ENCODE measurements at regions not wholly inside any gene's neighbourhood (a gene's known extent, or its start where the extent isn't known, plus 50 kb on each side); places are given as distances from the start of the nearest gene placed in this dataset.

GRCh38 chr11:42498971-42499370 is 812.8 kb upstream of the API5 start:
- H3K4me3 ChIP-seq (replicated peaks in 1 of 3; ENCODE audit: insufficient read depth in 1 of 3, low read depth in 1 of 3, low read length in 3 of 3): no peak overlapping the region
- no peak overlapping the region for H2AFZ ChIP-seq (ENCODE audit: low read depth, low read length)
- H3K27me3 ChIP-seq (ENCODE audit: control insufficient read depth in 2 of 2, insufficient read depth in 2 of 2, low read length in 2 of 2): no peaks in the 10 kb centered on the region
- H3K9ac ChIP-seq (replicated peaks; ENCODE audit: extremely low read depth, insufficient read depth, low read length): no peak overlapping the region
- no TSS peak for BruUV-seq (replicated peaks)
- TF ChIP-seq JUN (IDR thresholded peaks at IDR 0.05; ENCODE audit: borderline replicate concordance, insufficient read depth, insufficient read length, low read depth) (peak; percentile 6), GATA2 (IDR thresholded peaks at IDR 0.05; ENCODE audit: insufficient read depth, insufficient read length, low read depth, low read length) (peak; percentile 81), CTCF (IDR thresholded peaks at IDR 0.05; ENCODE audit: extremely low read depth in 1 of 2, insufficient read depth in 1 of 2, low read depth in 1 of 2, low read length in 2 of 2) (no peak), POLR2AphosphoS5 (IDR thresholded peaks at IDR 0.05; ENCODE audit: insufficient read depth, low read depth, low read length) (peak; percentile 33), EZH2 (IDR thresholded peaks at IDR 0.05; ENCODE audit: borderline replicate concordance, low read depth, low read length, severe bottlenecking) (no peak)
- no peaks in the 10 kb centered on the region for H3K9me1 ChIP-seq (replicated peaks; ENCODE audit: control insufficient read depth, extremely low read depth, insufficient read depth, low read length)
- CTCF ChIA-PET: no interaction called here
- dilution Hi-C loops (cut with MboI; ENCODE audit: extremely low pct_ligation_motif_present, low sequenced_read_pairs) (no loop called here), intact Hi-C loops (cut with micrococcal nuclease) (loop anchor here (5.0 kb wide), 1 partner anchor 187 kb away; no protein-coding TSS in a partner anchor)
- DNase-seq (ENCODE audit: low read depth, low spot score) (peak; percentile 53), FAIRE-seq (no peak)
- peak overlapping the region; percentile 17 for H3K4me2 ChIP-seq (ENCODE audit: insufficient read depth, low read length)
- no peaks in the 10 kb centered on the region for H3K9me3 ChIP-seq (replicated peaks; ENCODE audit: control insufficient read depth, insufficient read depth, low read length)
- no peaks in the 10 kb centered on the region for H3K79me2 ChIP-seq (ENCODE audit: control insufficient read depth, insufficient read depth, low read length)
- H3K36me3 ChIP-seq (ENCODE audit: control insufficient read depth in 2 of 2, extremely low read depth in 1 of 2, insufficient read depth in 2 of 2, low read length in 2 of 2): no peaks in the 10 kb centered on the region
- H3K27ac ChIP-seq (ENCODE audit: insufficient read depth, low read depth, low read length): no peak overlapping the region
- peaks cover 18% of the 10 kb centered on the region for H3K4me1 ChIP-seq (ENCODE audit: control insufficient read depth, extremely low read depth, insufficient read depth, low read length)
- no peaks in the 10 kb centered on the region for H4K20me1 ChIP-seq (replicated peaks; ENCODE audit: control insufficient read depth, extremely low read depth, insufficient read depth, low read length)
- POLR2A ChIA-PET: no interaction called here

GRCh38 chr11:42502151-42502550 is 809.6 kb upstream of the API5 start:
- no peak for FAIRE-seq
- Histone ChIP-seq H3K4me1 (ENCODE audit: control insufficient read depth, extremely low read depth, insufficient read depth, low read length) (peaks cover 15% of the 10 kb centered on the region), H2AFZ (ENCODE audit: low read depth, low read length) (no peak overlapping the region), H3K27ac (ENCODE audit: insufficient read depth, low read depth, low read length) (no peak overlapping the region), H3K4me2 (ENCODE audit: insufficient read depth, low read length) (no peak overlapping the region), H3K4me3 (replicated peaks in 1 of 3; ENCODE audit: insufficient read depth in 1 of 3, low read depth in 1 of 3, low read length in 3 of 3) (no peak overlapping the region), H4K20me1 (replicated peaks; ENCODE audit: control insufficient read depth, extremely low read depth, insufficient read depth, low read length) (no peaks in the 10 kb centered on the region), H3K36me3 (ENCODE audit: control insufficient read depth in 2 of 2, extremely low read depth in 1 of 2, insufficient read depth in 2 of 2, low read length in 2 of 2) (no peaks in the 10 kb centered on the region), H3K9me3 (replicated peaks; ENCODE audit: control insufficient read depth, insufficient read depth, low read length) (no peaks in the 10 kb centered on the region), H3K9ac (replicated peaks; ENCODE audit: extremely low read depth, insufficient read depth, low read length) (no peak overlapping the region), H3K79me2 (ENCODE audit: control insufficient read depth, insufficient read depth, low read length) (no peaks in the 10 kb centered on the region), H3K9me1 (replicated peaks; ENCODE audit: control insufficient read depth, extremely low read depth, insufficient read depth, low read length) (no peaks in the 10 kb centered on the region), H3K27me3 (ENCODE audit: control insufficient read depth in 2 of 2, insufficient read depth in 2 of 2, low read length in 2 of 2) (no peaks in the 10 kb centered on the region)
- dilution Hi-C loops (cut with MboI; ENCODE audit: extremely low pct_ligation_motif_present, low sequenced_read_pairs) (no loop called here), intact Hi-C loops (cut with micrococcal nuclease) (no loop called here)
- no TSS peak for BruUV-seq (replicated peaks)
- CTCF ChIA-PET: no interaction called here
- POLR2A ChIA-PET: no interaction called here
- no peak for DNase-seq (ENCODE audit: low read depth, low spot score)
- TF ChIP-seq FOS (IDR thresholded peaks at IDR 0.05; ENCODE audit: borderline replicate concordance, insufficient read depth, low read length) (no peak), POLR2A (IDR thresholded peaks at IDR 0.05; ENCODE audit: low read depth, low read length) (no peak), MYC (IDR thresholded peaks at IDR 0.05; ENCODE audit: low read depth, low read length) (no peak), JUN (IDR thresholded peaks at IDR 0.05; ENCODE audit: borderline replicate concordance, insufficient read depth, insufficient read length, low read depth) (no peak), POLR2AphosphoS5 (IDR thresholded peaks at IDR 0.05; ENCODE audit: insufficient read depth, low read depth, low read length) (no peak), EZH2 (IDR thresholded peaks at IDR 0.05; ENCODE audit: borderline replicate concordance, low read depth, low read length, severe bottlenecking) (no peak), CTCF (IDR thresholded peaks at IDR 0.05; ENCODE audit: extremely low read depth in 1 of 2, insufficient read depth in 1 of 2, low read depth in 1 of 2, low read length in 2 of 2) (no peak), MAX (IDR thresholded peaks at IDR 0.05; ENCODE audit: insufficient read depth, insufficient read length) (no peak), GATA2 (IDR thresholded peaks at IDR 0.05; ENCODE audit: insufficient read depth, insufficient read length, low read depth, low read length) (no peak)

All from endothelial cell of umbilical vein (primary cell).